Hematopoietic multipotent progenitor cell treated with erythropoietin and hydrocortisone succinate and interleukin-3 and kit ligand, for 8 days (in vitro differentiated cells): ENCODE measurements at regions not wholly inside any gene's neighbourhood (a gene's known extent, or its start where the extent isn't known, plus 50 kb on each side); places are given as distances from the start of the nearest gene placed in this dataset.

Source experiments
- DNase-seq: peaks from one replicate; pipeline ENCODE4 v3.0.0-alpha.2; 2015

- DNase-seq, result no peak
These were observed 145.2 kb upstream of the WSCD2 start for GRCh38 chr12:107983756-107984472.

GRCh38 chr12:107984973-107985372 lies 144.1 kb upstream of the WSCD2 start:
- no peak for DNase-seq

GRCh38 chr12:107986183-107986582 lies 142.9 kb upstream of the WSCD2 start:
- DNase-seq, result no peak

GRCh38 chr12:107990325-107990724 lies 138.8 kb upstream of the WSCD2 start:
- peak; percentile 53 for DNase-seq

GRCh38 chr12:107992029-107992428 lies 137.1 kb upstream of the WSCD2 start:
- no peak for DNase-seq

GRCh38 chr12:107992870-107993451 lies 136.1 kb upstream of the WSCD2 start:
- peak; percentile 51 for DNase-seq

GRCh38 chr12:107998863-107999262 lies 130.2 kb upstream of the WSCD2 start:
- no peak for DNase-seq

- no peak for DNase-seq
These were observed 129.0 kb upstream of the WSCD2 start for GRCh38 chr12:108000111-108000510.

GRCh38 chr12:108004319-108004718 lies 124.8 kb upstream of the WSCD2 start:
- peak; percentile 1 for DNase-seq

GRCh38 chr12:108008163-108008905 lies 120.8 kb upstream of the WSCD2 start:
- DNase-seq, result no peak

- no peak for DNase-seq
These were observed 119.5 kb upstream of the WSCD2 start for GRCh38 chr12:108009442-108010070.

GRCh38 chr12:108016022-108016564 lies 113.0 kb upstream of the WSCD2 start:
- no peak for DNase-seq

- no peak for DNase-seq
These were observed 111.5 kb upstream of the WSCD2 start for GRCh38 chr12:108017472-108018057.

GRCh38 chr12:108019862-108020261 lies 109.2 kb upstream of the WSCD2 start:
- no peak for DNase-seq

GRCh38 chr12:108021141-108021540 lies 107.9 kb upstream of the WSCD2 start:
- DNase-seq, result no peak

- DNase-seq, result no peak
These were observed 107.1 kb upstream of the WSCD2 start for GRCh38 chr12:108021949-108022522.

GRCh38 chr12:108029051-108029835 lies 99.8 kb upstream of the WSCD2 start:
- no peak for DNase-seq

GRCh38 chr12:108033090-108033489 lies 96.0 kb upstream of the WSCD2 start:
- no peak for DNase-seq

- DNase-seq, result no peak
These were observed 93.7 kb upstream of the WSCD2 start for GRCh38 chr12:108035372-108035771.

- DNase-seq, result no peak
These were observed 91.1 kb upstream of the WSCD2 start for GRCh38 chr12:108037960-108038359.

GRCh38 chr12:108039794-108040193 lies 89.3 kb upstream of the WSCD2 start:
- DNase-seq, result no peak

- no peak for DNase-seq
These were observed 88.1 kb upstream of the WSCD2 start for GRCh38 chr12:108040947-108041346.
